GM12872 (cell line): ENCODE measurements at regions not wholly inside any gene's neighbourhood (a gene's known extent, or its start where the extent isn't known, plus 50 kb on each side); places are given as distances from the start of the nearest gene placed in this dataset.

Experiments used
- CTCF ChIP-seq: IDR thresholded peaks from 3 replicates; pipeline ENCODE4 v1.5.1; 2011; ENCODE audit warnings: low read depth, mild to moderate bottlenecking, low read length, moderate library complexity; ENCODE audit not compliant: insufficient read depth

GRCh38 chr1:234862944-234863515 is 253.1 kb upstream of the IRF2BP2 start:
- TF ChIP-seq CTCF: no peak

- no peak for TF ChIP-seq CTCF
These were observed 252.5 kb upstream of the IRF2BP2 start for GRCh38 chr1:234862360-234862943.

- no peak for TF ChIP-seq CTCF
These were observed 251.8 kb upstream of the IRF2BP2 start for GRCh38 chr1:234861761-234862160.

GRCh38 chr1:234861024-234861620 is 251.1 kb upstream of the IRF2BP2 start:
- no peak for TF ChIP-seq CTCF

GRCh38 chr1:234858722-234859121 is 248.7 kb upstream of the IRF2BP2 start:
- no peak for TF ChIP-seq CTCF

- no peak for TF ChIP-seq CTCF
These were observed 246.9 kb upstream of the IRF2BP2 start for GRCh38 chr1:234856845-234857245.

GRCh38 chr1:234855851-234856250 is 245.9 kb upstream of the IRF2BP2 start:
- TF ChIP-seq CTCF: no peak
